Effector memory CD8-positive, alpha-beta T cell (primary cell): ENCODE measurements at regions not wholly inside any gene's neighbourhood (a gene's known extent, or its start where the extent isn't known, plus 50 kb on each side); places are given as distances from the start of the nearest gene placed in this dataset.
"Not testable (repeated sequence)": the region's sequence is repeated elsewhere in the genome, so short reads cannot be mapped to it uniquely, and the experiment has no call there.

Experiments
- ATAC-seq: fragments of 150-1000 bp; cut with Tn5 transposase; replicated peaks from 2 replicates; pipeline ENCODE4 v1.10.0; 2021; ENCODE audit warnings: mild to moderate bottlenecking, moderate library complexity
- DNase-seq, 3 experiments: peaks; one replicate each; pipeline ENCODE4 v3.0.0; 2021
- H3K27ac Mint-ChIP-seq, 2 donors: one replicate each; pipeline ENCODE4 v1.8.0; 2022; ENCODE audit warnings: mild to moderate bottlenecking in 2 of 2, mixed read lengths in 2 of 2, moderate library complexity in 2 of 2
- H3K27me3 Mint-ChIP-seq, 2 donors: one replicate each; pipeline ENCODE4 v1.8.0; 2022; ENCODE audit warnings: mixed read lengths in 2 of 2
- H3K36me3 Mint-ChIP-seq: one replicate; pipeline ENCODE4 v1.8.0; 2022; ENCODE audit warnings: mild to moderate bottlenecking, moderate library complexity, mixed read lengths; ENCODE audit not compliant: insufficient read depth
- H3K4me1 Mint-ChIP-seq, 2 donors: one replicate each; pipeline ENCODE4 v1.8.0; 2022; ENCODE audit warnings: low read depth in 2 of 2, mixed read lengths in 2 of 2
- H3K4me3 Mint-ChIP-seq, 2 donors: one replicate each; pipeline ENCODE4 v1.8.0; 2022; ENCODE audit warnings: mild to moderate bottlenecking in 2 of 2, mixed read lengths in 2 of 2, moderate library complexity in 2 of 2
- H3K9me3 Mint-ChIP-seq, 2 donors: one replicate each; pipeline ENCODE4 v1.8.0; 2022; ENCODE audit warnings: mixed read lengths in 2 of 2

DNA sequence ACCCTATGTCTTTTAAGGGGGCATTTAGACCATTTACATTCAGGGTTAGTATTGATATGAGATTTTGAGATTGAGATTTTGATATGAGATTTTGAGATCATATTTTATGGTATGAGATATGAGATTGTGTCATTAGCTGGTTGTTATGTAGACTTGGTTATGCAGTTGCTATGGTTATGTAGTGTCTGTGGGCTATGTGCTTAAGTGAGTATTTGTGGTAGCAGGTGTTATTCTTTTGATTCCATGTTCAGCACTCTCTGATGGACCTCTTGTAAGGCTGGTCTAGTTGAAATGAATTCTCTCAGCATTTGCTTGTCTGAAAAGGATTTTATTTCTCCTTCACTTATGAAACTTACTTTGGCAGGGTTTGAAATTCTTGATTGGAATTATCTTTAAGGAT, 225.4 kb downstream of the SATB1 start:
- Mint-ChIP-seq H3K9me3 (peaks cover 2 to 8% of the 10 kb centered on the region in 2 donors), H3K4me3 (no peak overlapping the region), H3K27ac (no peak overlapping the region), H3K36me3 (no peaks in the 10 kb centered on the region), H3K4me1 (no peaks in the 10 kb centered on the region), H3K27me3 (peaks cover 28 to 52% of the 10 kb centered on the region in 2 donors)
- ATAC-seq (no peak), DNase-seq (no peak)

DNA sequence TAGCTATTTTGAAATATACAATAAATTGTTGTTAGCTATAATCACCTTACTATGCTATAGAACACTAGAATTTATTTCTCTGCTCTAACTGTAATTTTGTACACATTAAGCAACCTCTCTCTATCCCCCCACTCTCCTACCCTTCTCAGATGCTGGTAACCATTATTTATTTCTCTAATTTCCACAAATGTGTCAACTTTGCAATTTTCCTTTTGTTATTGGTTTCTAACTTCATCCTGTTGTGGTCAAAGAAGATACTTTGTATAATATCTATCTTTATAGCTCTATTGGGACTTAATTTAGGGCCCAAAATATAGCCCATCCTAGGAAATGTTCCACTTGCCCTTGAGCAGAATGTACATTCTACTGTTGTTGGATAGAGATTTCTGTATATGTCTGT, 229.3 kb downstream of the SATB1 start:
- Mint-ChIP-seq H3K4me1 (no peaks in the 10 kb centered on the region), H3K27me3 (peaks cover 20 to 43% of the 10 kb centered on the region in 2 donors), H3K4me3 (no peak overlapping the region), H3K27ac (no peak overlapping the region), H3K36me3 (no peaks in the 10 kb centered on the region), H3K9me3 (peaks cover 2 to 8% of the 10 kb centered on the region in 2 donors)
- no peak for DNase-seq
- no peak for ATAC-seq

DNA sequence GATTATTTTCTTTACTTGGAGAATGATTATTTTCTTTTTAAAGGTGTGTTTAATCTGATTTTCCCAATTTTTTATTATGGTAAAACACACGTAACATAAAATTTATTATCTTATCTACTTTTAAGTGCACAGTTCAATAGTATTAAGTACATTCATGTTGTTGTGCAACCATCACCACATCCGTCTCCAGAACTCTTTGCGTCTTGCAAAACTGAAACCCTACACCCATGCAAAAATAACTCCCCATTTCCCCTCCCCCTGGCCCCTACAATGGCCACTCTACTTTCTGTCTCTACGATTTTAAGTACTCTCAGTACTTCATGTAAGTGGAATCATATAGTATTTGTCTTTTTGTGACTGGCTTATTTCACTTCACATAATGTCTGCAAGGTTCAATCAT, 230.7 kb downstream of the SATB1 start:
- Mint-ChIP-seq H3K9me3 (peaks cover 0 to 8% of the 10 kb centered on the region in 2 donors), H3K27me3 (peaks cover 23 to 38% of the 10 kb centered on the region in 2 donors), H3K4me3 (no peak overlapping the region), H3K4me1 (no peaks in the 10 kb centered on the region), H3K27ac (no peak overlapping the region), H3K36me3 (no peaks in the 10 kb centered on the region)
- DNase-seq (no peak), ATAC-seq (no peak)

DNA sequence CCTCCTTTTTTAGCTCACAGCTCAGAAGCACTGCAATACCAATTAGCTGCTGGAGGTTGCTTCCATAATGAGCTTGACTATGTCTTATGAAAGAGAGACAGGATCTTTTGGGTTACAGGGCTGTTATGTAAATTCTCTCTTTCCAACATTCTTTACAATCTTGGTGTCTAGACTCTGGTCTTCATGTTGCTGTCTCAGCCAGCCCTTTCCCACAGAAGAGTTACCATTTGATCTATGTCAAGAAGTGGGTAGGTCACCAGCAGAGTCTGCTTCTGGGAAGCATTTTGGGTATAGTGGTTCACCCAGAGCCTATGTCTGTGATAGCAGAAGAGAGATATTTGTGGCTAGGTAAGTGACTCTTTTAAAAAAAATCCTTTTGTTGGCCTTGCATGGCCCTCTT, 234.5 kb downstream of the SATB1 start:
- Mint-ChIP-seq H3K4me1 (no peaks in the 10 kb centered on the region), H3K36me3 (no peaks in the 10 kb centered on the region), H3K27me3 (peaks cover 7 to 26% of the 10 kb centered on the region in 2 donors), H3K27ac (no peak overlapping the region), H3K9me3 (no peaks in the 10 kb centered on the region), H3K4me3 (no peak overlapping the region)
- DNase-seq (no peak), ATAC-seq (no peak)

DNA sequence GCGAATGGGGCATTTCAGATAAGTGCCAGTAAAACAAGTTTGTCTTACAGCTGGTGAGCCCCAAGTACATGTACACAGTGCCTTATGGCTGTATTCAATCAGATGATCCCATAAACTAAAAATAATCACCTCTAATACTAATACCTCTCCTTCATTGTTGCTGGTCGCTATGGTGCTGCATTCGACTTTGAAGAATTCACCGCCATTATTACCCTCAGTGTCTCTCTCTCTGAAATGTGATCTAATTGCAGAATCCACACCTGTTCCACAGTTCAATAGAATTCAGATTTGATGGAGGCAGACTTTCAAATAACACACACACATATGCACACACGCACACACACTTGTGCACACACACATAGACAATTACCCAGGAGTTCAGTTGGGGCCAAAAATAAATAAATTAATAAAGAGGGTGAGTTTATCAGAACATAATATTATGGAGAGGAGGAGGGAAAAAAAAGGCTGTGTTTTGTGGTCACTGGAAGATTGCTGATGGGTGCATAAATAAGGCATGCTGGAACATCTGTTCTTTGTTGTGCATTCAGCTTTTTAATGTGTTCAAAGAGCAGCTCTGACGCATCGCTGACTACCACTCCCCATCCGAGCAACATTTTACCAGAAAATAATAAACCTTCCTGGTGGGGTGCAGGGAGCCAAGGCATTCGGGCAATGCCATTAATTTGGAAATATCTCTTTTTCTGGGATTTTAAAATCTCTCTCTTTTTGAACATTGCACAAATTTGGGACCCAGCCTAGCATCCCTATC, 235.7 kb downstream of the SATB1 start:
- DNase-seq: no peak
- Mint-ChIP-seq H3K27ac (no peak overlapping the region), H3K36me3 (no peaks in the 10 kb centered on the region), H3K9me3 (no peaks in the 10 kb centered on the region), H3K4me1 (no peaks in the 10 kb centered on the region), H3K27me3 (peaks cover 11 to 25% of the 10 kb centered on the region in 2 donors), H3K4me3 (no peak overlapping the region)
- no peak for ATAC-seq

DNA sequence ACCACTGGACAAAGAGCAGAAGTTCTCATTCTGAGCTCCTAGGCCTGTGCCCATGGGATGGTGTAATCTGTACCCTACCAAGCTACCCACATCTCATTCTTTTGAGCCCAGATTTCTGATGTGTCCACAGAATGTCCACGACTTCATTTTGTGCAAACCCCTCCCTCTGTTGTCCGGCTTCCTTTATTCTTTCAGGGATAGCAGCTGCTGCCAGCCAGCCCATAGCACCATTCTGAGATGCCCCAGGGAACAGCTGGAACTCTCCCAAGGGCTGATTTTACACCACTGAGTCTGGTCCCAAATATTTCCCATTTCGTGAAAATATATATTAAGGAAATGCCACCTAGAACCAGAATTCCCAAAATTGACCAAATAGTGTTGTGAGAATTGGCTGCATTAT, 236.6 kb downstream of the SATB1 start:
- Mint-ChIP-seq H3K4me3 (no peak overlapping the region), H3K27me3 (peaks cover 21 to 34% of the 10 kb centered on the region in 2 donors), H3K27ac (no peak overlapping the region), H3K9me3 (no peaks in the 10 kb centered on the region), H3K4me1 (no peaks in the 10 kb centered on the region), H3K36me3 (no peaks in the 10 kb centered on the region)
- no peak for DNase-seq
- ATAC-seq: no peak

DNA sequence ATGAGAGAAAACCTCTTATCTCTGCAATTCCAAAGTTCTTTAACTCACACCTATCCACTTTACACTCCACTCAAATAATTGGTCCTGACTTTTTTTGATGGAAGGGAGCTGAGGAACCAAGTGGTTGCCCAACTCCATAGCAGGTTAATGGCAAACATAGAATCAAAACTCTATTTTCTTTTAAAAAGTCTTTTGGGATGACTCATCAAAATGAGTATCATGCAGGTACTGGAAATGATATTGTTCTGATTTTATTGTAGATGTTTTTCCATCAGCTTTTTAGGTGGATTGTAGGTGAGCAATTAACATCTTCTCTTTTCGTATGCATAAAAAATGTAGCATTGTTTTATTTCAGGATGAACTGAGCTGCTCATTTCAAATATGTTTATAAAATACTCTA, 239.5 kb downstream of the SATB1 start:
- ATAC-seq: no peak
- Mint-ChIP-seq H3K9me3 (no peaks in the 10 kb centered on the region), H3K27ac (no peak overlapping the region), H3K4me3 (no peak overlapping the region), H3K27me3 (peaks cover 30 to 52% of the 10 kb centered on the region in 2 donors), H3K4me1 (no peaks in the 10 kb centered on the region), H3K36me3 (no peaks in the 10 kb centered on the region)
- no peak for DNase-seq

DNA sequence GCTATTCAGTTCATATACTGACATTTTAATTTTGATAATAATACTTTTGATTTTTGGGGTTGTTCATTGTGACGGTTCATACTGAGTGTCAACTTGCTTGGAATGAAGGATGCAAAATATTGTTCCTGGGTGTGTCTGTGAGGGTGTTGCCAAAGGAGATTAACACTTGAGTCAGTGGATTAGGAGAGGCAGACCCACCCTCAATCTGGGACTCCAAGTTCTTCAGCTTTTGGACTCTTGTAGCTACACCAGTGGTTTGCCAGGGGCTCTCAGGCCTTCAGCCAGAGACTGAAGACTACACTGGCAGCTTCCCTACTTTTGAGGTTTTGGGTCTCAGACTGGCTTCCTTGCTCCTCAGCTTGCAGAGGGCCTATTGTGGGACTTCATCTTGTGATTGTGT, 242.2 kb downstream of the SATB1 start:
- H3K27ac Mint-ChIP-seq, DNase-seq, H3K9me3 Mint-ChIP-seq, ATAC-seq, H3K4me3 Mint-ChIP-seq, H3K4me1 Mint-ChIP-seq, H3K36me3 Mint-ChIP-seq: not testable (repeated sequence)
- H3K27me3 Mint-ChIP-seq: peaks cover 23 to 32% of the 10 kb centered on the region in 2 donors

DNA sequence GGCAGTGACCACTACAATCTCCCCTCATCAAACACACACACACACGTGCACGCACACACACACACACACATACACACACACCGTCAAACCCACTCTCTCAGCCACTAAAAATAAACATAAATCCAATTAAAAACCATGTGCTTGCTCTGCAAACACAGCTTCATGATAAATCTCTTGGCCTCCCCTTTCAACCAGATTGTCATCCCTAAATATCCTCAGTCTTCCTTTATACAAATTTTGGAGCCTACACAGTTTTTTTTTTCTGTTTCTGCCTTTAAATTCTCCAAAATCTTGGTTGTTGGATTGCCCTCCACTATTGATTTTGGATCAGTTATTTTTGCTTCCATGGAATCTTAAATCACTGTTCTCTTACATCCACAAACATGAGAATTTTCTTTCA, 245.6 kb downstream of the SATB1 start:
- Mint-ChIP-seq H3K27me3 (peaks cover 19 to 28% of the 10 kb centered on the region in 2 donors), H3K4me3 (no peak overlapping the region), H3K36me3 (no peaks in the 10 kb centered on the region), H3K4me1 (no peaks in the 10 kb centered on the region), H3K9me3 (no peaks in the 10 kb centered on the region), H3K27ac (no peak overlapping the region)
- ATAC-seq (no peak), DNase-seq (no peak)

DNA sequence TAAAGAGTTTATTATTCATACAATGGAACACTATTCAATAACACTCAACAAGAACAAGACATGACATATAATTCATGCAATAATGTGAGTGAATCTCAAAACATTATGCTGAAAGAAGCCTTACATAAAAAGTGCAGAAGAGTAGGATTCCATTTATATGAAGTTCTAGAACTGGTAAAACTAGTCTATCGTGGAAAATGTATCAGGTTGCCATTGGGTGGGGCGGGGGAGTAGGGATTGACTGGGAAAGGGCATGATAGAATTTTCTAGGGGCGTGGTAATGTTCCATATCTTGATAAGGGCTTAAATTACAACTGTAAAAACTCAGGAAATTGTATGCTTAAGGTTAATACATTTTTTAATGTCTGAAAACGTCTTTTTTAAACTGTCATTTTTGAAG, 247.9 kb downstream of the SATB1 start:
- peaks cover 16 to 26% of the 10 kb centered on the region in 2 donors for H3K27me3 Mint-ChIP-seq
- no peak for DNase-seq
- H3K4me1 Mint-ChIP-seq: no peaks in the 10 kb centered on the region
- no peak overlapping the region for H3K27ac Mint-ChIP-seq
- no peak for ATAC-seq
- no peaks in the 10 kb centered on the region for H3K9me3 Mint-ChIP-seq
- no peak overlapping the region for H3K4me3 Mint-ChIP-seq
- H3K36me3 Mint-ChIP-seq: no peaks in the 10 kb centered on the region

DNA sequence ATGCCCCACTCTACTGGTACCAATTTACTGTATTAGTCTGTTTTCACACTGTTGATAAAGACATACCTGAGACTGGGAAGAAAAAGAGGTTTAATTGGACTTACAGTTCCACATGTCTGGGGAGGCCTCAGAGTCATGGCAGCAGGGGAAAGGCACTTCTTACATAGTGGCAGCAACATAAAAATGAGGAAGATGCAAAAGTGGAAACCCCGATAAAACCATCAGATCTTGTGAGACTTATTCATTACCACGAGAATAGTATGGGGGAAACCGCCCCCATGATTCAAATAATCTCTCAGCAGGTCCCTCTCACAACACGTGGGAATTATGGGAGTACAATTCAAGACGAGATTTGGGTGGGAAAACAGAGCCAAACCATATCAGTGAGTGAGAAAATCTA, 251.2 kb downstream of the SATB1 start:
- not testable (repeated sequence) for ATAC-seq, H3K36me3 Mint-ChIP-seq, DNase-seq, H3K9me3 Mint-ChIP-seq, H3K4me1 Mint-ChIP-seq, H3K4me3 Mint-ChIP-seq, H3K27ac Mint-ChIP-seq
- peaks cover 21 to 23% of the 10 kb centered on the region in 2 donors for H3K27me3 Mint-ChIP-seq

DNA sequence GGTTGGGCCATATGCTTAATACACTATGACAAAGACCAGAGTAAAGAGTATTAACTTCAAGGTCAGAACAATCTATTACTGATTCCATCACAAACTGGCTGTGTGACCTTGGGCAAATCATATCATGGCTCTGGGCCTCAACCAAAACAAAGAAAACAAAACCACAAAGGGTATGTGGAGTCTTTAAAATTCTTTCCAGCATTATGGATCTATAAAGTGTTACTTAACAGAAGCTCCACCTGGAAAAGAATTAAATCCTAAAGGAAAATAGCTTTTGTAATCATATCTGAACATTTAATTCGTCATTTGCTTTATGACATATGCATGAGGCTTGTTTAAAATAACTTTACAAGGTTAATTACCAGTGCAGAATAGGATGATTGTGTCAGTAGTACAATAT, 265.5 kb downstream of the SATB1 start:
- no peaks in the 10 kb centered on the region for H3K9me3 Mint-ChIP-seq
- no peak for ATAC-seq
- H3K27me3 Mint-ChIP-seq: peaks cover 21 to 25% of the 10 kb centered on the region in 2 donors
- no peak overlapping the region for H3K27ac Mint-ChIP-seq
- no peaks in the 10 kb centered on the region for H3K36me3 Mint-ChIP-seq
- no peaks in the 10 kb centered on the region for H3K4me1 Mint-ChIP-seq
- no peak overlapping the region for H3K4me3 Mint-ChIP-seq
- no peak for DNase-seq

DNA sequence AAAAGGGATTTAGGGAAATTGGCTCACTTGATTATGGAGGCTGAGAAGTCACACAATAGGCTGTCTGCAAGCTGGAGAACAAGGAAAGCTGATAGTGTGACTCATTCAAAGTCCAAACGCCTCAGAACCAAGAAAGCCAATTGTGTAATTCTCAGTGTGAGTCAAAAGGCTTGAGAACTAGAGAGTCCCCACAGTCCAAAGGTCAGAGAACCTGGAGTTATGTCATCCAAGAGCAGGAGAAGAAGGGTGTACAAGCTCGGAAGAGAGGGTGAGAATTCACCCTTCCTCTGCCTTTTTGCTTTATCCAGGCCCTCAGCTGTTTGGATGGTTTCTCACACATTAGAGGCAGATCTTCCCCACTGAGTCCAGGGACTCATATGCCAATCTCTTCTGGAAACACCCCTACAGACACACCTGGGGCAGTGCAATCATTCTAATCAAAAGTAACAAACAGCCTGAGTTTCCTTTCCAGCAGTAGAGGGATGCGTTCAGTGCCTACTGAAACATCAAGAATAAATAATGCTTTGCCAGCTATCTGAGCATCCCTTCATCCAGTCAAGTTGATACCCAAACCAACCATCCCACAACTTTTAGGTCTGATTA, 271.5 kb downstream of the SATB1 start:
- Mint-ChIP-seq H3K36me3 (no peaks in the 10 kb centered on the region), H3K27ac (no peak overlapping the region), H3K4me1 (no peaks in the 10 kb centered on the region), H3K27me3 (peaks cover 20 to 34% of the 10 kb centered on the region in 2 donors), H3K9me3 (no peaks in the 10 kb centered on the region), H3K4me3 (no peak overlapping the region)
- DNase-seq (no peak), ATAC-seq (no peak)

DNA sequence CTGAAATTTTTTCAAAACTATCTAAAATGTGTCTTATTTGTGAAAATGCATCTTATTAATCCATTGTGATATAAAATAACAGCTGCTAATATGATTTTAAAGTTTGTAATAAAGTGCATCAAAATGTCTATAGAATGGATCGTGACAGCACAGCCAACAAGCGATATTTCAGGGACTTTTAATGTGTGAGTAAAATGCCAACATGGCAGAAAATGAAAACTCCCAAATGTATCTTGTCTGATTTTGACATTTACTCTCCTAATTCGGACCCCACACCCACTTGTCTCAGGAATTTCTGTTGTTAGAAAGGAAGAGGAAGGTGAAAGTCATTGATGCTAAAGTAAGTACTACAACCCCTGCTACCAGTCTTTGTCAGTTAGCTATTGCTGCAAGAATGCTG, 273.9 kb downstream of the SATB1 start:
- no peak for ATAC-seq
- Mint-ChIP-seq H3K27ac (no peak overlapping the region), H3K36me3 (no peaks in the 10 kb centered on the region), H3K4me1 (no peaks in the 10 kb centered on the region), H3K9me3 (no peaks in the 10 kb centered on the region), H3K27me3 (peaks cover 11 to 26% of the 10 kb centered on the region in 2 donors), H3K4me3 (no peak overlapping the region)
- no peak for DNase-seq
